ENCODE measurements at regions not wholly inside any gene's neighbourhood (a gene's known extent, or its start where the extent isn't known, plus 50 kb on each side); places are given as distances from the start of the nearest gene placed in this dataset.

- DNase-seq (ENCODE audit: low read depth) = peak; percentile 42
These were observed 192.6 kb upstream of the CARD18 start for GRCh38 chr11:105332171-105332570.

GRCh38 chr11:105328061-105328460 lies 188.5 kb upstream of the CARD18 start:
- no peak for DNase-seq (ENCODE audit: low read depth)

GRCh38 chr11:105324156-105324555 lies 184.6 kb upstream of the CARD18 start:
- DNase-seq (ENCODE audit: low read depth) = no peak

DNA sequence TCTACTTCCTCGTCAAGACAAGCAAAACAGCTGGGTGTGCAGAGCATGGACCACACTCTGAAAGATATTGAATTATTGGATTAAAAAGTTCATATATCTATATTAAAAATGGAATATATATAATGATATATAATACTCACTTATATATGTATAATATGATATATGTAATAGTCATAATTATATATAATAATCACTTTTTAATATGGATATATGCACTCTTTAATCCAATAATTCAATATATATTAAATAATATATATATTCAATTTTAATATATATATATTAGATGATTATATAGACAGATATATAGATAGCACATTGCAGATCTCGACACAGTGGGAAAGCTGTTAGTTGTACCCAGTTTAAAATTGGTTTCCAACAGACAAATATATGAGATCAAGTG lies 182.1 kb upstream of the CARD18 start:
- DNase-seq (ENCODE audit: low read depth) = no peak

DNA sequence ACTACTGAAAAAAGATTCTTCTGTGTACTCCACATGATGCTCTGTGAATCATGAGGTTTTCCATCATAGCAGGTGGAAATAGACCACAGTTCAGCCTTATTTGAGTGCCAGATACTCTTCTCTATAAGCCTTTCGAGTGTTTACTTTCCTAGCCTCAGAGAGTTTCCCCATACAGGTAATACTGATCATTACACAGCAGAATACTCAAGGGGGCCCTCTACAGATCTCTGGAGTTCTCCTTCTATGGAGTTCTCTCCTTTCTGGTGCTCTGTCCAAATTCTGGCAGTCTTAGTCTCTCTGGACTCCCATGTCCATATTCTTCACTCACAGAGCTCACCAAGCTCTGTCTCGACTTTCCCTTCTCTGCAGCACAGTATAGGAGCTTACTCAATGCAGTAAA lies 175.7 kb upstream of the CARD18 start:
- DNase-seq (ENCODE audit: low read depth) = no peak

- DNase-seq (ENCODE audit: low read depth) = no peak
These were observed 172.7 kb upstream of the CARD18 start for GRCh38 chr11:105312266-105312665.

- peak; percentile 15 for DNase-seq (ENCODE audit: low read depth)
These were observed 159.1 kb upstream of the CARD18 start for GRCh38 chr11:105298630-105299029.

DNA sequence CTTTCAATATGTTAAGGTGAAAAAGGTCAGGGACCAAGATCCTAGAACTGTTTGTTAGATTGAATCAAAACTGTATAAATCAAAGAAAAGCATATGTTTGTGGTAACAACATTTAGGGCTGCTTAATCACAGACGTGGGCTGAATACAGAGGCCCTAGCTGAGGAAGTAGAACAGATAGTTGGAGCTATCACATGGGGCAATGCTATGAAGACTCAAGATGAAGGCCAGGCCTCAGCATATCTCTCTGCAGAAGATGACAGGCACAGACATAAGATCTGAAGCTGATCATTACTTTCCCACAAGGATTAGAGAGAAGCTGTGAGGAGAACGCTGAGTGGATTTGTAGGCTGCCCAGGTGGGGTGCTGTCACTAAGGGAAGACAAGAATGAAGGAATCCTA lies 158.6 kb upstream of the CARD18 start:
- peak; percentile 61 for DNase-seq (ENCODE audit: low read depth)

DNA sequence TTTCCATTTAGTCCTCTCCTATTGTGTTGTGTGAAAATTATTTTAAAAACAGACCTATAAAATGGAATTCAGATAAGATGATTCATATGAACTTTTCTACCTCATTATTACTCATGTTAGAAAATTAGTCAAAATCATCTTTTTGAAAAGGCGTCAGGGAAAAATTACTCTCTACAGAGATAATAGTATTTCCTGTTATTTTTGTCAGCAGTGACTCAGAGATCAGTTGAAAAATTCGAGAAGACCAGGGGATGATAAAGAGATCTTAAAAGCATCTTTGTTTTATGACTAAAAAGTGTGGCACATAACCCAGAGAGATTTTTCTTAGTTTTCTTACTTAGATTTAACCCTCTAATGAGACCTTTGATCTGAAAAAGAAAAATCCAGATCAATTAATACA lies 157.9 kb upstream of the CARD18 start:
- peak; percentile 75 for DNase-seq (ENCODE audit: low read depth)

DNA sequence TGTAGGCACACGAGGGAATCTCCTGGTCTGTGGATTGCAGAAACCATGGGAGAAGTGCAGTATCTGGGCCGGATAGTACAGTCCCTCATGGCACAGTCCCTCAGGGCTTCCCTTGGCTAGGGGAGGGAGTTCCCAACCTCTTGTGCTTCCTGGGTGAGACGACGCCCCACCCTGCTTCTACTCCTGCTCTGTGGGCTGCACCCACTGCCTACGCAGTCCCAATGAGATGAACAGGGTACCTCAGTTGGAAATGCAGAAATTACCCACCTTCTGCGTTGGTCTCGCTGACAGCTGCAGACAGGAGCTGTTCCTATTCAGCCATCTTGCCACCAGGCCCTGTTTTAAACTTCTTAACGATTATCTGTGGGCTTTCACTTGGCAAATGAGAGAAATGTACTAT lies 157.2 kb upstream of the CARD18 start:
- DNase-seq (ENCODE audit: low read depth) = no peak

- DNase-seq (ENCODE audit: low read depth) = no peak
These were observed 156.8 kb upstream of the CARD18 start for GRCh38 chr11:105296386-105296785.

GRCh38 chr11:105282658-105283057 lies 143.1 kb upstream of the CARD18 start:
- DNase-seq (ENCODE audit: low read depth) = peak; percentile 62

DNA sequence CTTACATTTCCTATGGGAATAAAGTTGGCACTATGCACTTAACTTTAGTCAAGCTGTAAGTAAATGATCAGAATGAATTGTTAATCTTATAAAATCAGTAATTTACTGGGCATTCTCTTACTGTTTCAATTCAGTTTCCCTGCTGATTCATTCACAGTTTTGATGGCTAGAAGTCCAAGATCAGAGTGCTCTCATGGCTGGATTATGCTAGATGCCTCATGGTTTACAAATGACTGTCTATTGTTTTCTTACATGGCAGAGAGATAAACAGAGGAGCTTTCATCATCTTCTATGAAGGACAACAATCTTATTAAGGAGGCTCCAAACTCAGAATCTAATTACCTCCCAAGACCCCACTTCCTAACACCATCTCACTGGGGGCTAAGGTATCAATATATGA lies 135.1 kb upstream of the CARD18 start:
- DNase-seq (ENCODE audit: low read depth) = peak; percentile 23

DNA sequence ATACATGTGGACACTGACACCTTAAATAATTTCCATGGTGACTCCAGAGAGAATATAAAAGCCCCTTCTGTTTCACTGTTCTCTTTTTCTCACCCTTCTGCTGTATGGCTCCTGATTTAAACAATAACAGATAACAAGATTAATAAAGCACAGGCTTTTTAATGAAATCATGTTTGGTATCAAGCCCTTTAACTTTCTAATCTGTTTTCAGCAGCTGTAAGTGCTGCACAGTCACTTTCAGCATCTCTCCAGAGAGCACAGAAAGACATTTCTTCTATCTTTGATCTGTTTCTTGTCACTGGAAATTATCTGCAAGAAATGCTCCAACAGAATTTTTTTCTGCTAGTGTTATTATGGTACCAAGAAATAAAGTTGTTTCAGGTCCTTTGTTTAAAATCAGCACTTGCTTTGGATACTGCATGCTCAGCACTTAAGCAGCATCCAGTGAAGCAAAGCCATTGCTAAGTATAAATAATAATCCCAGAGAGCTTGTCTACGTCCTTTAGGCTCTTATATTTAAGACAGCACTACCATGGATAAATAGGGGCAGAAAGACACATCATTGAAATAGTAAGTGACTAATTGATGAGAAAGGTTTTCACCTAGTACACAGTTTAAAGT lies 134.2 kb upstream of the CARD18 start:
- no peak for DNase-seq (ENCODE audit: low read depth)

DNA sequence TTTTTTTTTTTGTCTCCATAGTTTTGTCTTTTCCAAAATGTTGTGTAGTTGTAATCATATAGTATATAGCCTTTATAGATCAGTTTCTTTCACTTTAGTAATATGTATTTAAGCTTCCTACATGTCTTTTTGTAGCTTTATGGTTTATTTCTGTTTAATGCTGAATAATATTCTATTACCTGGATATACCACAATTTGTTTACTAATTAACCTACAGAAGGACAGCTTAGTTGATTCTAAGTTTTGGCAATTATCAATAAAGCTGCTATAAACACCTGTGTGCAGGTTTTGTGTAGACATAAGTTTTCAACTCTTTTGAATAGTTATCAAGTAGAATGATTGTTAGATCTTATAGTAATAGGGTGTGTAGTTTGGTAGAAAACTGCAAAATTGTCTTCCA lies 130.3 kb upstream of the CARD18 start:
- DNase-seq (ENCODE audit: low read depth) = no peak

- no peak for DNase-seq (ENCODE audit: low read depth)
These were observed 129.0 kb upstream of the CARD18 start for GRCh38 chr11:105268404-105269062.

DNA sequence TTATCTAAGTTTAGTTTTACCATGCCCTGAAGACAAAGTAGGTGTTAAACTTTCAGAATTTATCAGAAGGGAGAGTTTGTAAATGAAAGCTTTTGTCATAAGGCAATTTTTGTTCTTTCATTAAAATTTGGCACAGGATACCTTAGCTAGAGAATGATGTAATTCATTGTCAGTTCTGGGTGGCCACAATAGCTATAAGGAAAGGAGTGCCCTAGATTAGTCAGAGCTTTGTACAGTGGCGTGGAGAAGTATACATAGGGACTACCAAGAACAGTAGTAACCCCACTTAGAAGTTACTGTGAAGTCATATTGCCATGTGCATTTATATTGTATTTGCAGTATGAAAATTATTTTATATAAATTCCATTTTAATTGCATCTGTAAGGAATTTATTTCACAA lies 126.3 kb upstream of the CARD18 start:
- DNase-seq (ENCODE audit: low read depth) = peak; percentile 9

DNA sequence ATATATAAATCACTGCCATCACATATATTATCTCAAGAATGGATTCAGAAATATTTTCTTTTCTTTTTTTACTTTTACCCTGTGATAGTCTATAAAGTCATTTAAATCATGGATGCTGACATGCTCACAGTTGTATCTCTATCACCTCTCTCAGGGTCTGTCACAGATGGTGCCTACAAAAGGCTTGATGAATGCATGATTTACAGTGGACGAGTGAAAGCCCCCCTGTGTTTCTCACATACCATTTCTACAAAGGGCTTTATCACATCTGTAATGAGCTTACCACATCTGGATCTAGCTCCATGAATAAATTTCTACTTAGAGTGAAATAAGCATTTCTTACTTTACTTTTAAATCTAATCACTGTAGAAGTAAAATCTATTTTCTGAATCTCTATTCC lies 121.4 kb upstream of the CARD18 start:
- DNase-seq (ENCODE audit: low read depth) = no peak

- DNase-seq (ENCODE audit: low read depth) = peak; percentile 35
These were observed 106.3 kb upstream of the CARD18 start for GRCh38 chr11:105245781-105246315.

DNA sequence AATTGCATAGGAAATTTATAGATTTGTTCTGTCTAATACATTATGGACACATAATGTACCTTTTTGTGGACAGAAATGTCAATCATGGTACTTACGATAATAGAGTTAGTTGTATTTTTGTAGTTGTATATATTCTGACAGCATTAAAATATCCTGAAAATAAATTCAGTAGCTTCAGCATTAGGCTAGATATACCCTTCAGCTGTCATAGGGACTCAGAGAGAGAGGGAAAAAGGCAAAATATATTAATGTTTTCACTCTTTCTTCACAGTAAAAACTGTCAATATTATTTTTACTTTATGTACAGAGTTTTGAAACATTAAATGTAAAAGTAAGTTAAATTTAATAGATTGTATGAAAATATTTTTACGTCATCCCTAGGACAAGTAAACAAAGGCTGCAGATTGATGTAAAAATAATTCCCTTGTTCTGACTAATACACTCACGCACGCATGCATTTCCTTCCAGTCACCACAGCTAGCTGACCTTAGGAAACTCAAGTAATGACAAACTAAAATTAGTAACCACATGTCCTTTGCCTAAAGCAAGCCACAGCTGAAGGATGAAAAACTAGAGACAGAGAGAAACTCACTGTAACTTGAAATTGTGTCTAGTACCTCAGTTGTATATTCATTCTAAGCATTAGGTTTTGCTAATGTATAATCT lies 104.7 kb upstream of the CARD18 start:
- peak; percentile 94 for DNase-seq (ENCODE audit: low read depth)

GRCh38 chr11:105241136-105241535 lies 101.6 kb upstream of the CARD18 start:
- no peak for DNase-seq (ENCODE audit: low read depth)

- peak; percentile 79 for DNase-seq (ENCODE audit: low read depth)
These were observed 97.1 kb upstream of the CARD18 start for GRCh38 chr11:105236664-105237063.

GRCh38 chr11:105233285-105233684 lies 93.7 kb upstream of the CARD18 start:
- DNase-seq (ENCODE audit: low read depth) = no peak
